ENCODE measurements at regions not wholly inside any gene's neighbourhood (a gene's known extent, or its start where the extent isn't known, plus 50 kb on each side); places are given as distances from the start of the nearest gene placed in this dataset.

GRCh38 chr2:153235516-153235915, 243.0 kb downstream of the RPRM start:
- TF ChIP-seq USF2 (IDR thresholded peaks at IDR 0.05; ENCODE audit: low read depth, low read length) (no peak), USF2 (CRISPR knock-in tag; IDR thresholded peaks at IDR 0.05; ENCODE audit: borderline replicate concordance) (no peak), POLR2A (IDR thresholded peaks at IDR 0.05; ENCODE audit: insufficient read depth in 1 of 2, low read depth in 2 of 2, low read length in 2 of 2) (no peak), SMAD1 (CRISPR knock-in tag; IDR thresholded peaks at IDR 0.05; ENCODE audit: borderline replicate concordance, low read depth) (no peak), GTF2F1 (IDR thresholded peaks at IDR 0.05; ENCODE audit: low read length) (no peak), JUN (CRISPR knock-in tag; IDR thresholded peaks at IDR 0.05) (no peak), NPAS2 (CRISPR knock-in tag; IDR thresholded peaks at IDR 0.05; ENCODE audit: borderline replicate concordance) (no peak), STAT5B (CRISPR knock-in tag; IDR thresholded peaks at IDR 0.05) (no peak), ZBTB49 (CRISPR knock-in tag; IDR thresholded peaks at IDR 0.05; ENCODE audit: borderline replicate concordance) (no peak), ZNF749 (CRISPR knock-in tag; IDR thresholded peaks at IDR 0.05; ENCODE audit: borderline replicate concordance) (no peak), ARNT (IDR thresholded peaks at IDR 0.05) (no peak)

All from HepG2 (cell line).